Choroid plexus epithelial cell (primary cell): ENCODE measurements at regions not wholly inside any gene's neighbourhood (a gene's known extent, or its start where the extent isn't known, plus 50 kb on each side); places are given as distances from the start of the nearest gene placed in this dataset.

Source experiments
- DNase-seq: peaks from one replicate; pipeline ENCODE4 v3.0.0-alpha.2; 2010; ENCODE audit warnings: low read depth
- H3K4me3 ChIP-seq: 2 replicates; pipeline ENCODE4 v1.5.1; 2011; ENCODE audit warnings: low read depth, mild to moderate bottlenecking, control low read depth, low read length, moderate library complexity
- TF ChIP-seq, protein P1 (sequence below): conservative IDR thresholded peaks from 2 replicates; pipeline ENCODE4 v1.5.1; 2011; ENCODE audit warnings: low read depth, mild to moderate bottlenecking, control low read depth, inconsistent platforms, low read length, moderate library complexity

DNA sequence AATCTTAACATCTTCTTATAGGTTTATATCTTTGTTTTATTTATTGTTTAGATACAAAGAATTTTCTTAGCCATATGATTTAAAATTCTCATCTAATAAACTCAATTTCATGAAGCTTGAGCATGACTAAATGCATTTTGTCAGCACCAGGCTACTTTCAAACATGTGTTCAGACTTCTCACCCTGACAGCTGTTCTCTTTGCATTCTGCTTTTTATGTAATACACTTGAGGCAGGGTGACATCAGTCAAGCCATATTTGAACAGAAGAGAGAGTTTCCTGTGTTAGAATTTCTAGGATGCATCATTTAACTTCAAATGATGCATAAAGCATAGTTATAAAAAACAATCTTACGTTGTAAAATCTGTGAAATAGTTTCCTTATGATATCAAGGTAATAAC is 1295.1 kb upstream of the PCDH20 start:
- TF ChIP-seq, protein P1, sequence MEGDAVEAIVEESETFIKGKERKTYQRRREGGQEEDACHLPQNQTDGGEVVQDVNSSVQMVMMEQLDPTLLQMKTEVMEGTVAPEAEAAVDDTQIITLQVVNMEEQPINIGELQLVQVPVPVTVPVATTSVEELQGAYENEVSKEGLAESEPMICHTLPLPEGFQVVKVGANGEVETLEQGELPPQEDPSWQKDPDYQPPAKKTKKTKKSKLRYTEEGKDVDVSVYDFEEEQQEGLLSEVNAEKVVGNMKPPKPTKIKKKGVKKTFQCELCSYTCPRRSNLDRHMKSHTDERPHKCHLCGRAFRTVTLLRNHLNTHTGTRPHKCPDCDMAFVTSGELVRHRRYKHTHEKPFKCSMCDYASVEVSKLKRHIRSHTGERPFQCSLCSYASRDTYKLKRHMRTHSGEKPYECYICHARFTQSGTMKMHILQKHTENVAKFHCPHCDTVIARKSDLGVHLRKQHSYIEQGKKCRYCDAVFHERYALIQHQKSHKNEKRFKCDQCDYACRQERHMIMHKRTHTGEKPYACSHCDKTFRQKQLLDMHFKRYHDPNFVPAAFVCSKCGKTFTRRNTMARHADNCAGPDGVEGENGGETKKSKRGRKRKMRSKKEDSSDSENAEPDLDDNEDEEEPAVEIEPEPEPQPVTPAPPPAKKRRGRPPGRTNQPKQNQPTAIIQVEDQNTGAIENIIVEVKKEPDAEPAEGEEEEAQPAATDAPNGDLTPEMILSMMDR, result no peak
- DNase-seq, result no peak
- H3K4me3 ChIP-seq, result no peak overlapping the region

DNA sequence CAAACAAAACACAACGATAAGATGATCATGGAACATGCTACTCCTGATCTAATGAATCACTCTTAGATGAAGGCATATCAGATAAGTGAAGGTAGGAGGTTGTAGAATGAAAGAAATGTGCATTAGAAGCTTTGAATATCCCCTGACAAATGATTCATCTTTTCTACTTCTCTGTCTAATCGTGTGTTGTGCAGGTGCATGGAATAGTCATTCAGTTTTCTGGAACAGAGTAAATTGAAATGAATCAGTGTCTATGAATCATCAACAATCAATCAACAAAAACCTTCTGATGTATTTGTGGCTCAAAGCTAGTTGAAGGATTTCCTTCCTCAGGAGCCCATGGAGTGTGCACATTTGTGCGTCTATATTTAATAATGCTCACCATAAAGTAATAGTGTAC is 1290.4 kb upstream of the PCDH20 start:
- DNase-seq, result no peak
- TF ChIP-seq, protein P1, result no peak
- H3K4me3 ChIP-seq, result no peak overlapping the region

DNA sequence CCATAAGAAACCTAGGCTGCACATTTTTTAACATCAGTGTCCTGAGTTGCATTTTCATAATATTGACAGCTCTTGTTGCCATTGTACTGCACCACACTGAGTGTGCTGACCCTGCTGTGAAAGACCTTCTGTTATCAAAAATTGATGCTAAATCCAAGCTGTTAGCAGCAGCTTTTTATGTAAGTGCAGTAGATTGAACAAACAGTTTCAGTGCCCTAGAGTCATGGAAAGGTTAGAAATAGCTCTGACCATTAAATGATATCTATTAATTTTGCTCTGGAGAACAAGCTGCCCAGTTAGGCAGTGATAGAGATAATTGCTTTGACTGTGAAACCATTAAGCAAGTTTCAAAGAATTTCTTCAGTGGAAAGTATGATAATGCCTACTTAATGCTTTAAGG is 1289.2 kb upstream of the PCDH20 start:
- H3K4me3 ChIP-seq, result no peak overlapping the region
- no peak for DNase-seq
- TF ChIP-seq, protein P1, result no peak

GRCh38 chr13:62702502-62702901 is 1286.9 kb upstream of the PCDH20 start:
- no peak for DNase-seq
- H3K4me3 ChIP-seq, result no peak overlapping the region
- TF ChIP-seq, protein P1, result no peak

GRCh38 chr13:62697701-62698100 is 1282.1 kb upstream of the PCDH20 start:
- TF ChIP-seq, protein P1, result no peak
- DNase-seq, result no peak
- no peak overlapping the region for H3K4me3 ChIP-seq

- DNase-seq, result no peak
- TF ChIP-seq, protein P1, result no peak
These were observed 1280.8 kb upstream of the PCDH20 start for GRCh38 chr13:62696490-62696889.

GRCh38 chr13:62687732-62688131 is 1272.1 kb upstream of the PCDH20 start:
- TF ChIP-seq, protein P1, result no peak
- no peak for DNase-seq
- no peak overlapping the region for H3K4me3 ChIP-seq

More at GRCh38 chr13:62696490-62696889, 1280.8 kb upstream of the PCDH20 start:
- no peak overlapping the region for H3K4me3 ChIP-seq
